Liver (tissue), 8 donors: ENCODE measurements at regions not wholly inside any gene's neighbourhood (a gene's known extent, or its start where the extent isn't known, plus 50 kb on each side); places are given as distances from the start of the nearest gene placed in this dataset.

Source experiments
- DNase-seq: peaks from one replicate; pipeline ENCODE4 v3.0.0-alpha.2; 2017; ENCODE audit warnings: low spot score
- H3K27ac ChIP-seq, 2 donors: one replicate each; pipeline ENCODE4 v1.7.0; 2013; ENCODE audit warnings: inconsistent platforms in 2 of 2, low read length in 2 of 2, control low read depth in 1 of 2, low read depth in 1 of 2, mild to moderate bottlenecking in 1 of 2
- H3K27me3 ChIP-seq, 4 donors: one replicate each; pipeline versions ENCODE4 v1.6.1 to v1.7.0; 2013; ENCODE audit warnings: low read length in 3 of 4, inconsistent platforms in 1 of 4, mild to moderate bottlenecking in 1 of 4, moderate library complexity in 1 of 4; ENCODE audit not compliant: control insufficient read depth in 4 of 4, insufficient read depth in 4 of 4
- H3K36me3 ChIP-seq, 4 donors: one replicate each; pipeline versions ENCODE4 v1.6.1 to v1.7.0; 2013; ENCODE audit warnings: low read length in 3 of 4, mild to moderate bottlenecking in 3 of 4, low read depth in 1 of 4, moderate library complexity in 1 of 4; ENCODE audit not compliant: control insufficient read depth in 4 of 4, insufficient read depth in 3 of 4
- H3K4me1 ChIP-seq, 4 donors: one replicate each; pipeline versions ENCODE4 v1.6.1 to v1.7.0; 2013; ENCODE audit warnings: low read length in 3 of 4, mild to moderate bottlenecking in 3 of 4, moderate library complexity in 1 of 4; ENCODE audit not compliant: control insufficient read depth in 4 of 4, insufficient read depth in 4 of 4
- H3K4me3 ChIP-seq, 3 donors: one replicate each; pipeline versions ENCODE4 v1.6.1 to v1.7.0; 2013; ENCODE audit warnings: low read length in 3 of 3, control low read depth in 1 of 3, low read depth in 1 of 3, mild to moderate bottlenecking in 1 of 3
- H3K9ac ChIP-seq, 2 donors: one replicate each; pipeline ENCODE4 v1.7.0; 2013; ENCODE audit warnings: low read length in 2 of 2, mild to moderate bottlenecking in 2 of 2, moderate library complexity in 2 of 2, control low read depth in 1 of 2, low read depth in 1 of 2
- H3K9me3 ChIP-seq, 4 donors: one replicate each; pipeline versions ENCODE4 v1.6.1 to v1.7.0; 2013; ENCODE audit warnings: low read length in 3 of 4; ENCODE audit not compliant: control insufficient read depth in 4 of 4
- EGR1 ChIP-seq, 2 donors: IDR thresholded peaks; 2 replicates each; pipeline ENCODE4 v1.6.1; 2016 to 2018; ENCODE audit warnings: antibody characterized with exemption in 2 of 2, low read depth in 2 of 2
- FOXA1 ChIP-seq: IDR thresholded peaks from 2 replicates; pipeline ENCODE4 v1.6.1; 2016; ENCODE audit warnings: antibody characterized with exemption
- FOXA2 ChIP-seq: IDR thresholded peaks from 2 replicates; pipeline ENCODE4 v1.6.1; 2016; ENCODE audit warnings: antibody characterized with exemption
- GABPA ChIP-seq, 2 donors: IDR thresholded peaks in 1 of 2; conservative IDR thresholded peaks in 1 of 2; 2 replicates each; pipeline ENCODE4 v1.6.1; 2016; ENCODE audit warnings: antibody characterized with exemption in 2 of 2, mild to moderate bottlenecking in 1 of 2, moderate library complexity in 1 of 2
- HNF4A ChIP-seq, 2 donors: conservative IDR thresholded peaks; 2 replicates each; pipeline ENCODE4 v1.6.1; 2016; ENCODE audit warnings: antibody characterized with exemption in 2 of 2, mild to moderate bottlenecking in 2 of 2
- HNF4G ChIP-seq: IDR thresholded peaks from 2 replicates; pipeline ENCODE4 v1.6.1; 2016; ENCODE audit warnings: antibody characterized with exemption
- JUND ChIP-seq, 2 donors: IDR thresholded peaks; 2 replicates each; pipeline ENCODE4 v1.6.1; 2016; ENCODE audit warnings: antibody characterized with exemption in 2 of 2
- MAX ChIP-seq: IDR thresholded peaks from 2 replicates; pipeline ENCODE4 v1.6.1; 2016; ENCODE audit warnings: antibody characterized with exemption
- NR2F2 ChIP-seq: IDR thresholded peaks from 2 replicates; pipeline ENCODE4 v1.6.1; 2016; ENCODE audit warnings: antibody characterized with exemption
- RAD21 ChIP-seq, 2 donors: IDR thresholded peaks; 2 replicates each; pipeline ENCODE4 v1.6.1; 2016; ENCODE audit warnings: antibody characterized with exemption in 2 of 2, mild to moderate bottlenecking in 2 of 2
- RXRA ChIP-seq, 2 donors: IDR thresholded peaks; 2 replicates each; pipeline ENCODE4 v1.6.1; 2017 to 2018; ENCODE audit warnings: antibody characterized with exemption in 2 of 2, mild to moderate bottlenecking in 1 of 2
- SP1 ChIP-seq: IDR thresholded peaks from 2 replicates; pipeline ENCODE4 v1.6.1; 2018; ENCODE audit warnings: antibody characterized with exemption, mild to moderate bottlenecking
- TAF1 ChIP-seq: conservative IDR thresholded peaks from 2 replicates; pipeline ENCODE4 v1.6.1; 2016; ENCODE audit warnings: antibody characterized with exemption, mild to moderate bottlenecking
- YY1 ChIP-seq: IDR thresholded peaks from 2 replicates; pipeline ENCODE4 v1.6.1; 2016; ENCODE audit warnings: antibody characterized with exemption, mild to moderate bottlenecking
- WGBS: extraction: QIAGEN DNeasy Blood & Tissue Kit; methylation state at CpG from one replicate; pipeline ENCODE4 v1.1.7; 2013; 5-methylcytosine and 5-hydroxymethylcytosine counted together
- TF ChIP-seq, protein P1 (sequence below): fragments of 150-350 bp; IDR thresholded peaks from 2 replicates; pipeline ENCODE4 v1.5.1; 2017; ENCODE audit warnings: improper control_type of control experiment, low read depth, low read length; ENCODE audit not compliant: missing input control
- TF ChIP-seq, protein P2 (sequence below): IDR thresholded peaks from 2 replicates; pipeline ENCODE4 v1.6.1; 2016; ENCODE audit warnings: antibody characterized with exemption
- TF ChIP-seq, protein P3 (sequence below): IDR thresholded peaks from 2 replicates; pipeline ENCODE4 v1.6.1; 2016; ENCODE audit warnings: antibody characterized with exemption
- TF ChIP-seq, protein P4 (sequence below): IDR thresholded peaks from 2 replicates; pipeline ENCODE4 v1.6.1; 2016; ENCODE audit warnings: antibody characterized with exemption, mild to moderate bottlenecking
- donor health status: healthy.
- donor health status: healthy.
- donor health status: healthy.
- donor health status: healthy.
- donor health status: healthy.

DNA sequence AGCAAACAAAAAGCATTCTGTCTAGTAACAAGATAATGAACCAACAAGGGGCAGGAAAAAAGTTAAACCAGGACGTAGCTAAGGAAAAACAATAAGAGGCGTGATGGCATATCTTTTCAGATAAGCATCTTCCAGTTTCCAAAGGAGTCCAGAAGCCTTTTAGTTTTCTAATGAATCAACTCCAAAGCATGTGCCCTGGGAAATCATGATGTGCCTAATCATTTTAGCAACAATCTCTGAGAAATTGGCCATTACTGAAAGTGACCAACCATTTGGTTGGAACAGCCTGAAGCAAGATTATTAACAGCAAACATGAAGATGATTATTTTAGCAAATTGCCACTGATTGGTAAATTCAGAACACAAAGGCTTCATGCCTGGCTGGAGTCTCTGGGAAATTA is 440.9 kb upstream of the MAF start:
- Histone ChIP-seq H3K27me3 (no peaks in the 10 kb centered on the region), H3K9ac (no peak overlapping the region), H3K4me1 (no peaks in the 10 kb centered on the region), H3K36me3 (no peaks in the 10 kb centered on the region), H3K27ac (no peak overlapping the region), H3K9me3 (no peaks in the 10 kb centered on the region), H3K4me3 (no peak overlapping the region)
- whole genome bisulfite sequencing, result 78% methylated on average over 2 of the region's 2 CpGs
- TF ChIP-seq JUND (IDR thresholded peaks at IDR 0.05) (no peak), GABPA (IDR thresholded peaks at IDR 0.05 in 1 of 2, conservative IDR thresholded peaks at IDR 0.05 in 1 of 2) (no peak), SP1 (no peak), RXRA (IDR thresholded peaks at IDR 0.05) (no peak), TAF1 (no peak), FOXA1 (no peak), MAX (no peak), NR2F2 (no peak), FOXA2 (no peak), YY1 (no peak), HNF4A (conservative IDR thresholded peaks at IDR 0.05) (no peak), RAD21 (IDR thresholded peaks at IDR 0.05) (no peak), HNF4G (no peak), EGR1 (IDR thresholded peaks at IDR 0.05; ENCODE audit: low read depth in 2 of 2) (no peak)
- TF ChIP-seq, protein P1, sequence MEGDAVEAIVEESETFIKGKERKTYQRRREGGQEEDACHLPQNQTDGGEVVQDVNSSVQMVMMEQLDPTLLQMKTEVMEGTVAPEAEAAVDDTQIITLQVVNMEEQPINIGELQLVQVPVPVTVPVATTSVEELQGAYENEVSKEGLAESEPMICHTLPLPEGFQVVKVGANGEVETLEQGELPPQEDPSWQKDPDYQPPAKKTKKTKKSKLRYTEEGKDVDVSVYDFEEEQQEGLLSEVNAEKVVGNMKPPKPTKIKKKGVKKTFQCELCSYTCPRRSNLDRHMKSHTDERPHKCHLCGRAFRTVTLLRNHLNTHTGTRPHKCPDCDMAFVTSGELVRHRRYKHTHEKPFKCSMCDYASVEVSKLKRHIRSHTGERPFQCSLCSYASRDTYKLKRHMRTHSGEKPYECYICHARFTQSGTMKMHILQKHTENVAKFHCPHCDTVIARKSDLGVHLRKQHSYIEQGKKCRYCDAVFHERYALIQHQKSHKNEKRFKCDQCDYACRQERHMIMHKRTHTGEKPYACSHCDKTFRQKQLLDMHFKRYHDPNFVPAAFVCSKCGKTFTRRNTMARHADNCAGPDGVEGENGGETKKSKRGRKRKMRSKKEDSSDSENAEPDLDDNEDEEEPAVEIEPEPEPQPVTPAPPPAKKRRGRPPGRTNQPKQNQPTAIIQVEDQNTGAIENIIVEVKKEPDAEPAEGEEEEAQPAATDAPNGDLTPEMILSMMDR, result no peak
- TF ChIP-seq, protein P2, sequence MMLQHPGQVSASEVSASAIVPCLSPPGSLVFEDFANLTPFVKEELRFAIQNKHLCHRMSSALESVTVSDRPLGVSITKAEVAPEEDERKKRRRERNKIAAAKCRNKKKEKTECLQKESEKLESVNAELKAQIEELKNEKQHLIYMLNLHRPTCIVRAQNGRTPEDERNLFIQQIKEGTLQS, result no peak
- TF ChIP-seq, protein P3, sequence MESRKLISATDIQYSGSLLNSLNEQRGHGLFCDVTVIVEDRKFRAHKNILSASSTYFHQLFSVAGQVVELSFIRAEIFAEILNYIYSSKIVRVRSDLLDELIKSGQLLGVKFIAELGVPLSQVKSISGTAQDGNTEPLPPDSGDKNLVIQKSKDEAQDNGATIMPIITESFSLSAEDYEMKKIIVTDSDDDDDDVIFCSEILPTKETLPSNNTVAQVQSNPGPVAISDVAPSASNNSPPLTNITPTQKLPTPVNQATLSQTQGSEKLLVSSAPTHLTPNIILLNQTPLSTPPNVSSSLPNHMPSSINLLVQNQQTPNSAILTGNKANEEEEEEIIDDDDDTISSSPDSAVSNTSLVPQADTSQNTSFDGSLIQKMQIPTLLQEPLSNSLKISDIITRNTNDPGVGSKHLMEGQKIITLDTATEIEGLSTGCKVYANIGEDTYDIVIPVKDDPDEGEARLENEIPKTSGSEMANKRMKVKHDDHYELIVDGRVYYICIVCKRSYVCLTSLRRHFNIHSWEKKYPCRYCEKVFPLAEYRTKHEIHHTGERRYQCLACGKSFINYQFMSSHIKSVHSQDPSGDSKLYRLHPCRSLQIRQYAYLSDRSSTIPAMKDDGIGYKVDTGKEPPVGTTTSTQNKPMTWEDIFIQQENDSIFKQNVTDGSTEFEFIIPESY, result no peak
- TF ChIP-seq, protein P4, sequence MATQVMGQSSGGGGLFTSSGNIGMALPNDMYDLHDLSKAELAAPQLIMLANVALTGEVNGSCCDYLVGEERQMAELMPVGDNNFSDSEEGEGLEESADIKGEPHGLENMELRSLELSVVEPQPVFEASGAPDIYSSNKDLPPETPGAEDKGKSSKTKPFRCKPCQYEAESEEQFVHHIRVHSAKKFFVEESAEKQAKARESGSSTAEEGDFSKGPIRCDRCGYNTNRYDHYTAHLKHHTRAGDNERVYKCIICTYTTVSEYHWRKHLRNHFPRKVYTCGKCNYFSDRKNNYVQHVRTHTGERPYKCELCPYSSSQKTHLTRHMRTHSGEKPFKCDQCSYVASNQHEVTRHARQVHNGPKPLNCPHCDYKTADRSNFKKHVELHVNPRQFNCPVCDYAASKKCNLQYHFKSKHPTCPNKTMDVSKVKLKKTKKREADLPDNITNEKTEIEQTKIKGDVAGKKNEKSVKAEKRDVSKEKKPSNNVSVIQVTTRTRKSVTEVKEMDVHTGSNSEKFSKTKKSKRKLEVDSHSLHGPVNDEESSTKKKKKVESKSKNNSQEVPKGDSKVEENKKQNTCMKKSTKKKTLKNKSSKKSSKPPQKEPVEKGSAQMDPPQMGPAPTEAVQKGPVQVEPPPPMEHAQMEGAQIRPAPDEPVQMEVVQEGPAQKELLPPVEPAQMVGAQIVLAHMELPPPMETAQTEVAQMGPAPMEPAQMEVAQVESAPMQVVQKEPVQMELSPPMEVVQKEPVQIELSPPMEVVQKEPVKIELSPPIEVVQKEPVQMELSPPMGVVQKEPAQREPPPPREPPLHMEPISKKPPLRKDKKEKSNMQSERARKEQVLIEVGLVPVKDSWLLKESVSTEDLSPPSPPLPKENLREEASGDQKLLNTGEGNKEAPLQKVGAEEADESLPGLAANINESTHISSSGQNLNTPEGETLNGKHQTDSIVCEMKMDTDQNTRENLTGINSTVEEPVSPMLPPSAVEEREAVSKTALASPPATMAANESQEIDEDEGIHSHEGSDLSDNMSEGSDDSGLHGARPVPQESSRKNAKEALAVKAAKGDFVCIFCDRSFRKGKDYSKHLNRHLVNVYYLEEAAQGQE, result no peak
- DNase-seq, result no peak

GRCh38 chr16:80040814-80041213 is 440.3 kb upstream of the MAF start:
- H3K9me3 ChIP-seq, result no peaks in the 10 kb centered on the region
- 93% methylated on average over 3 of the region's 3 CpGs for WGBS
- no peak for DNase-seq
- no peak for TF ChIP-seq HNF4G
- TF ChIP-seq RAD21 (IDR thresholded peaks at IDR 0.05), result no peak
- no peak for TF ChIP-seq FOXA2
- no peak for TF ChIP-seq FOXA1
- TF ChIP-seq, protein P2, result no peak
- TF ChIP-seq RXRA (IDR thresholded peaks at IDR 0.05), result no peak
- TF ChIP-seq GABPA (IDR thresholded peaks at IDR 0.05 in 1 of 2, conservative IDR thresholded peaks at IDR 0.05 in 1 of 2), result no peak
- no peak for TF ChIP-seq EGR1 (IDR thresholded peaks at IDR 0.05; ENCODE audit: low read depth in 2 of 2)
- no peak for TF ChIP-seq TAF1
- TF ChIP-seq SP1, result no peak
- TF ChIP-seq, protein P3, result no peak
- no peaks in the 10 kb centered on the region for H3K4me1 ChIP-seq
- H3K36me3 ChIP-seq, result no peaks in the 10 kb centered on the region
- H3K4me3 ChIP-seq, result no peak overlapping the region
- no peak overlapping the region for H3K27ac ChIP-seq
- H3K9ac ChIP-seq, result no peak overlapping the region
- H3K27me3 ChIP-seq, result no peaks in the 10 kb centered on the region
